Activated CD4-positive, alpha-beta T cell treated with anti-CD3 and anti-CD28 coated beads for 4 hours (primary cell): ENCODE measurements at regions not wholly inside any gene's neighbourhood (a gene's known extent, or its start where the extent isn't known, plus 50 kb on each side); places are given as distances from the start of the nearest gene placed in this dataset.

Experiments used
- DNase-seq, 2 donors: peaks; one replicate each; pipeline ENCODE4 v3.0.0-alpha.2; 2020

- DNase-seq, result no peak
Measured at GRCh38 chr16:13291591-13292333, 390.4 kb downstream of the SHISA9 start.

GRCh38 chr16:13296206-13296605 is 394.8 kb downstream of the SHISA9 start:
- no peak for DNase-seq

GRCh38 chr16:13298666-13299065 is 397.3 kb downstream of the SHISA9 start:
- no peak for DNase-seq

GRCh38 chr16:13300066-13300840 is 398.9 kb downstream of the SHISA9 start:
- DNase-seq, result no peak

- no peak for DNase-seq
Measured at GRCh38 chr16:13305019-13305755, 403.8 kb downstream of the SHISA9 start.

GRCh38 chr16:13306161-13306995 is 405.0 kb downstream of the SHISA9 start:
- no peak for DNase-seq

- no peak for DNase-seq
Measured at GRCh38 chr16:13307255-13307654, 405.9 kb downstream of the SHISA9 start.

GRCh38 chr16:13307851-13308250 is 406.5 kb downstream of the SHISA9 start:
- no peak for DNase-seq

- no peak for DNase-seq
Measured at GRCh38 chr16:13312063-13312462, 410.7 kb downstream of the SHISA9 start.

GRCh38 chr16:13313351-13313750 is 412.0 kb downstream of the SHISA9 start:
- DNase-seq, result no peak

- DNase-seq, result no peak
Measured at GRCh38 chr16:13314633-13315032, 413.2 kb downstream of the SHISA9 start.

- no peak for DNase-seq
Measured at GRCh38 chr16:13315642-13316427, 414.4 kb downstream of the SHISA9 start.

- DNase-seq, result no peak
Measured at GRCh38 chr16:13322336-13322735, 420.9 kb downstream of the SHISA9 start.

GRCh38 chr16:13324851-13325250 is 423.5 kb downstream of the SHISA9 start:
- no peak for DNase-seq

- no peak for DNase-seq
Measured at GRCh38 chr16:13325396-13325795, 424.0 kb downstream of the SHISA9 start.

GRCh38 chr16:13331918-13332317 is 430.5 kb downstream of the SHISA9 start:
- DNase-seq, result no peak

- no peak for DNase-seq
Measured at GRCh38 chr16:13332713-13333255, 431.4 kb downstream of the SHISA9 start.

- DNase-seq, result no peak
Measured at GRCh38 chr16:13333336-13333735, 431.9 kb downstream of the SHISA9 start.

- DNase-seq, result no peak
Measured at GRCh38 chr16:13335879-13336278, 434.5 kb downstream of the SHISA9 start.

GRCh38 chr16:13336335-13336734 is 434.9 kb downstream of the SHISA9 start:
- DNase-seq, result no peak
